WTC11 (cell line): ENCODE measurements at regions not wholly inside any gene's neighbourhood (a gene's known extent, or its start where the extent isn't known, plus 50 kb on each side); places are given as distances from the start of the nearest gene placed in this dataset.

Experiments
- ATAC-seq: fragments of 200-7000 bp; cut with Tn5 transposase; 2 replicates; pipeline ENCODE4 v1.10.0; 2021; ENCODE audit warnings: mild to moderate bottlenecking, moderate library complexity
- CTCF ChIA-PET: fragments of 300-600 bp; sonication (Branson Sonifier 250); formaldehyde crosslinking; loops from one replicate; lab custom pipeline; 2021; ENCODE audit warnings: antibody characterized with exemption; lab: Charles Lee
- POLR2A ChIA-PET: fragments of 350-600 bp; sonication (Branson Sonifier 250); formaldehyde crosslinking; loops from one replicate; lab custom pipeline; 2021; ENCODE audit warnings: antibody characterized with exemption; lab: Charles Lee
- DNase-seq: peaks from one replicate; pipeline ENCODE4 v3.0.0; 2021; ENCODE audit warnings: low spot score
- H3K27ac Mint-ChIP-seq: 2 replicates; pipeline ENCODE4 v1.8.0; 2021; ENCODE audit warnings: mixed read lengths
- H3K27me3 Mint-ChIP-seq: 2 replicates; pipeline ENCODE4 v1.8.0; 2021; ENCODE audit warnings: low read depth, mild to moderate bottlenecking, moderate library complexity, mixed read lengths
- H3K36me3 Mint-ChIP-seq: 2 replicates; pipeline ENCODE4 v1.8.0; 2021; ENCODE audit warnings: mixed read lengths
- H3K4me1 Mint-ChIP-seq: 2 replicates; pipeline ENCODE4 v1.8.0; 2022; ENCODE audit warnings: mixed read lengths
- H3K4me3 Mint-ChIP-seq: 2 replicates; pipeline ENCODE4 v1.8.0; 2021; ENCODE audit warnings: mild to moderate bottlenecking, moderate library complexity, mixed read lengths
- H3K9me3 Mint-ChIP-seq: 2 replicates; pipeline ENCODE4 v1.8.0; 2021; ENCODE audit warnings: mixed read lengths
- AFF4 ChIP-seq: sonication (generic); formaldehyde crosslinking; IDR thresholded peaks from 2 replicates; pipeline ENCODE4 v1.8.1; 2023; ENCODE audit warnings: mild to moderate bottlenecking, missing genetic modification reagents, borderline replicate concordance
- ATF1 ChIP-seq: sonication (generic); formaldehyde crosslinking; IDR thresholded peaks from 2 replicates; pipeline ENCODE4 v1.8.1; 2023; ENCODE audit warnings: mild to moderate bottlenecking, moderate library complexity, missing genetic modification reagents
- ATF6 ChIP-seq: sonication (generic); formaldehyde crosslinking; IDR thresholded peaks from 2 replicates; pipeline ENCODE4 v1.8.1; 2023; ENCODE audit warnings: mild to moderate bottlenecking, missing genetic modification reagents
- CBFB ChIP-seq: sonication (generic); formaldehyde crosslinking; IDR thresholded peaks from 2 replicates; pipeline ENCODE4 v1.8.1; 2022; ENCODE audit warnings: mild to moderate bottlenecking, low read depth, missing genetic modification reagents
- ETV6 ChIP-seq: sonication (generic); formaldehyde crosslinking; IDR thresholded peaks from 2 replicates; pipeline ENCODE4 v1.8.1; 2022; ENCODE audit warnings: mild to moderate bottlenecking, missing genetic modification reagents
- FOXP1 ChIP-seq: sonication (generic); formaldehyde crosslinking; IDR thresholded peaks from 2 replicates; pipeline ENCODE4 v1.8.0; 2022; ENCODE audit warnings: missing genetic modification reagents, mild to moderate bottlenecking, moderate library complexity, borderline replicate concordance
- GTF2I ChIP-seq: fragments of 250-450 bp; sonication (Bioruptor Pico); conservative IDR thresholded peaks from 2 replicates; pipeline ENCODE4 v1.4.0; 2021; ENCODE audit warnings: mild to moderate bottlenecking
- HMGA2 ChIP-seq: fragments of 250-450 bp; sonication (Bioruptor Pico); IDR thresholded peaks from 2 replicates; pipeline ENCODE4 v1.4.0; 2021; ENCODE audit warnings: mild to moderate bottlenecking, moderate library complexity
- IRF2 ChIP-seq: sonication (generic); formaldehyde crosslinking; IDR thresholded peaks from 2 replicates; pipeline ENCODE4 v1.8.0; 2022; ENCODE audit warnings: low read depth, missing genetic modification reagents, borderline replicate concordance
- NFATC4 ChIP-seq: fragments of 250-450 bp; sonication (Bioruptor Pico); IDR thresholded peaks from 2 replicates; pipeline ENCODE4 v1.9.0; 2021; ENCODE audit warnings: mild to moderate bottlenecking
- PREB ChIP-seq: sonication (generic); formaldehyde crosslinking; IDR thresholded peaks from 2 replicates; pipeline ENCODE4 v1.8.1; 2022; ENCODE audit warnings: mild to moderate bottlenecking, missing genetic modification reagents, moderate library complexity, borderline replicate concordance
- SMAD3 ChIP-seq: sonication (generic); formaldehyde crosslinking; IDR thresholded peaks from 2 replicates; pipeline ENCODE4 v1.8.0; 2022; ENCODE audit warnings: missing genetic modification reagents, mild to moderate bottlenecking, borderline replicate concordance
- TCF7 ChIP-seq: sonication (generic); formaldehyde crosslinking; IDR thresholded peaks from 2 replicates; pipeline ENCODE4 v1.8.0; 2022; ENCODE audit warnings: mild to moderate bottlenecking, low read depth, missing genetic modification reagents, moderate library complexity
- TEAD4 ChIP-seq: sonication (generic); formaldehyde crosslinking; IDR thresholded peaks from 2 replicates; pipeline ENCODE4 v1.8.0; 2022; ENCODE audit warnings: mild to moderate bottlenecking, missing genetic modification reagents
- ZBTB21 ChIP-seq: sonication (generic); formaldehyde crosslinking; IDR thresholded peaks from 2 replicates; pipeline ENCODE4 v1.8.1; 2023; ENCODE audit warnings: mild to moderate bottlenecking, missing genetic modification reagents, borderline replicate concordance
- ZBTB43 ChIP-seq: sonication (generic); formaldehyde crosslinking; IDR thresholded peaks from 2 replicates; pipeline ENCODE4 v1.8.1; 2023; ENCODE audit warnings: mild to moderate bottlenecking, missing genetic modification reagents
- ZSCAN18 ChIP-seq: fragments of 250-450 bp; sonication (Bioruptor Pico); IDR thresholded peaks from 2 replicates; pipeline ENCODE4 v2.1.2; 2022; ENCODE audit warnings: mild to moderate bottlenecking, moderate library complexity
- TF ChIP-seq, protein P1 (sequence below): sonication (generic); formaldehyde crosslinking; IDR thresholded peaks from 2 replicates; pipeline ENCODE4 v1.8.0; 2023; ENCODE audit warnings: mild to moderate bottlenecking, missing genetic modification reagents

DNA sequence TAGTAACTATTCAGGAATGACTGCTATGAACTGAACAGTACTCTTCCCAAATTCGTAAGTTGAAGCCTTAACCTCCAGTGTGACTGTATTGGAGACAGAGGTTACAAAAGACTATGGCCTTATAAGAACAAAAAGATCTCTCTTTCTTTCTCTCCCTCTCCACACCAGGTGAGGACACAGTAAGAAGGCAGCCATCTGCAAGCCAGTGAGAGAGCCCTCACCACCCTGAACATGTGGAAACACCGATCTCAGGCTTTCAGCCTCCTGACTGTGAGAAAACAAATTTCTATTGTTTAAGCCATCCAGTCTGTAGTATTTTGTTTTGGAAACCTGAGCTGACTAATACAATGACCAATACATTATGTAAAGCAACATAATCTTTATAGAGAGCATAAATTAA lies 888.9 kb downstream of the SLITRK1 start:
- peak overlapping the region; percentile 37; the same call in 1 of the 2 replicates for H3K27ac Mint-ChIP-seq
- DNase-seq: no peak

GRCh38 chr13:82976499-82976898 lies 905.8 kb downstream of the SLITRK1 start:
- ChIA-PET CTCF (no interaction called here), POLR2A (no interaction called here)
- ATAC-seq (no peak), DNase-seq (no peak)
- Mint-ChIP-seq H3K9me3 (no peaks in the 10 kb centered on the region), H3K36me3 (no peaks in the 10 kb centered on the region), H3K4me3 (no peak overlapping the region), H3K4me1 (no peaks in the 10 kb centered on the region), H3K27ac (no peak overlapping the region), H3K27me3 (no peaks in the 10 kb centered on the region)
- no peak for TF ChIP-seq NFATC4 (CRISPR knock-in tag)
- TF ChIP-seq HMGA2 (CRISPR knock-in tag): no peak
- no peak for TF ChIP-seq PREB (CRISPR knock-in tag)
- TF ChIP-seq ETV6: no peak
- no peak for TF ChIP-seq SMAD3
- no peak for TF ChIP-seq TCF7 (CRISPR knock-in tag)
- no peak for TF ChIP-seq AFF4 (CRISPR knock-in tag)
- no peak for TF ChIP-seq ZBTB21 (CRISPR knock-in tag)
- no peak for TF ChIP-seq FOXP1 (CRISPR knock-in tag)
- TF ChIP-seq ZSCAN18 (CRISPR knock-in tag): no peak
- no peak for TF ChIP-seq ATF6
- TF ChIP-seq, protein P1, sequence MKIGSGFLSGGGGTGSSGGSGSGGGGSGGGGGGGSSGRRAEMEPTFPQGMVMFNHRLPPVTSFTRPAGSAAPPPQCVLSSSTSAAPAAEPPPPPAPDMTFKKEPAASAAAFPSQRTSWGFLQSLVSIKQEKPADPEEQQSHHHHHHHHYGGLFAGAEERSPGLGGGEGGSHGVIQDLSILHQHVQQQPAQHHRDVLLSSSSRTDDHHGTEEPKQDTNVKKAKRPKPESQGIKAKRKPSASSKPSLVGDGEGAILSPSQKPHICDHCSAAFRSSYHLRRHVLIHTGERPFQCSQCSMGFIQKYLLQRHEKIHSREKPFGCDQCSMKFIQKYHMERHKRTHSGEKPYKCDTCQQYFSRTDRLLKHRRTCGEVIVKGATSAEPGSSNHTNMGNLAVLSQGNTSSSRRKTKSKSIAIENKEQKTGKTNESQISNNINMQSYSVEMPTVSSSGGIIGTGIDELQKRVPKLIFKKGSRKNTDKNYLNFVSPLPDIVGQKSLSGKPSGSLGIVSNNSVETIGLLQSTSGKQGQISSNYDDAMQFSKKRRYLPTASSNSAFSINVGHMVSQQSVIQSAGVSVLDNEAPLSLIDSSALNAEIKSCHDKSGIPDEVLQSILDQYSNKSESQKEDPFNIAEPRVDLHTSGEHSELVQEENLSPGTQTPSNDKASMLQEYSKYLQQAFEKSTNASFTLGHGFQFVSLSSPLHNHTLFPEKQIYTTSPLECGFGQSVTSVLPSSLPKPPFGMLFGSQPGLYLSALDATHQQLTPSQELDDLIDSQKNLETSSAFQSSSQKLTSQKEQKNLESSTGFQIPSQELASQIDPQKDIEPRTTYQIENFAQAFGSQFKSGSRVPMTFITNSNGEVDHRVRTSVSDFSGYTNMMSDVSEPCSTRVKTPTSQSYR: no peak
- no peak for TF ChIP-seq IRF2 (CRISPR knock-in tag)
- TF ChIP-seq, all 79 proteins: peak for 0

More for the DNA sequence above, 888.9 kb downstream of the SLITRK1 start:
- POLR2A ChIA-PET: no interaction called here
- 0 out of 2 replicates have a peak, but pooled peaks cover 3% of the 10 kb centered on the region for H3K4me1 Mint-ChIP-seq
- H3K9me3 Mint-ChIP-seq: no peaks in the 10 kb centered on the region
- H3K27me3 Mint-ChIP-seq: no peaks in the 10 kb centered on the region
- H3K4me3 Mint-ChIP-seq: no peak overlapping the region
- H3K36me3 Mint-ChIP-seq: no peaks in the 10 kb centered on the region
- no peak for TF ChIP-seq CBFB
- no peak for TF ChIP-seq GTF2I (CRISPR knock-in tag)
- no peak for TF ChIP-seq TEAD4 (CRISPR knock-in tag)
- no peak for TF ChIP-seq FOXP1 (CRISPR knock-in tag)
- TF ChIP-seq ZSCAN18 (CRISPR knock-in tag): no peak
- no peak for TF ChIP-seq ZBTB43 (CRISPR knock-in tag)
- TF ChIP-seq ATF1 (CRISPR knock-in tag): no peak
- TF ChIP-seq, all 79 proteins: peak for 0
- CTCF ChIA-PET: no interaction called here
- ATAC-seq: peak; percentile 66
